ENCODE measurements at regions not wholly inside any gene's neighbourhood (a gene's known extent, or its start where the extent isn't known, plus 50 kb on each side); places are given as distances from the start of the nearest gene placed in this dataset.
"Not testable (repeated sequence)": the region's sequence is repeated elsewhere in the genome, so short reads cannot be mapped to it uniquely, and the experiment has no call there.

- DNase-seq, result no peak
- peaks cover 1% of the 10 kb centered on the region in 2 donors for H3K36me3 Mint-ChIP-seq (ENCODE audit: insufficient read depth in 2 of 2)
- no peaks in the 10 kb centered on the region for H3K4me1 Mint-ChIP-seq (ENCODE audit: low read depth)
- no peak for ATAC-seq (replicated peaks in 1 of 2)
- peaks cover 2 to 4% of the 10 kb centered on the region in 2 donors for H3K9me3 Mint-ChIP-seq
- no peak overlapping the region for H3K27ac Mint-ChIP-seq
- H3K27me3 Mint-ChIP-seq (ENCODE audit: low read depth), result no peaks in the 10 kb centered on the region
- H3K4me3 Mint-ChIP-seq, result no peak overlapping the region
These were observed 55.7 kb upstream of the FAT3 start for GRCh38 chr11:92168936-92169335.

GRCh38 chr11:92167571-92167970, 57.0 kb upstream of the FAT3 start:
- Mint-ChIP-seq H3K36me3 (ENCODE audit: insufficient read depth in 2 of 2) (peaks cover 1% of the 10 kb centered on the region in 2 donors), H3K4me3 (no peak overlapping the region), H3K27me3 (ENCODE audit: low read depth) (no peaks in the 10 kb centered on the region), H3K27ac (no peak overlapping the region), H3K4me1 (ENCODE audit: low read depth) (no peaks in the 10 kb centered on the region), H3K9me3 (peaks cover 2 to 4% of the 10 kb centered on the region in 2 donors)
- no peak for ATAC-seq (replicated peaks in 1 of 2)
- DNase-seq, result no peak

GRCh38 chr11:92166335-92166734, 58.3 kb upstream of the FAT3 start:
- no peak for DNase-seq
- Mint-ChIP-seq H3K4me3 (no peak overlapping the region), H3K27ac (no peak overlapping the region), H3K9me3 (peaks cover 2% of the 10 kb centered on the region in 2 donors), H3K4me1 (ENCODE audit: low read depth) (no peaks in the 10 kb centered on the region), H3K36me3 (ENCODE audit: insufficient read depth in 2 of 2) (peaks cover 1% of the 10 kb centered on the region in 2 donors), H3K27me3 (ENCODE audit: low read depth) (no peaks in the 10 kb centered on the region)
- no peak for ATAC-seq (replicated peaks in 1 of 2)

- Mint-ChIP-seq H3K27ac (no peak overlapping the region), H3K36me3 (ENCODE audit: insufficient read depth in 2 of 2) (no peaks in the 10 kb centered on the region), H3K9me3 (peaks cover 0 to 1% of the 10 kb centered on the region in 2 donors), H3K27me3 (ENCODE audit: low read depth) (no peaks in the 10 kb centered on the region), H3K4me3 (no peak overlapping the region), H3K4me1 (ENCODE audit: low read depth) (no peaks in the 10 kb centered on the region)
- ATAC-seq (replicated peaks in 1 of 2), result no peak
- DNase-seq, result no peak
These were observed 60.7 kb upstream of the FAT3 start for GRCh38 chr11:92163879-92164278.

- Mint-ChIP-seq H3K4me1 (ENCODE audit: low read depth) (no peaks in the 10 kb centered on the region), H3K36me3 (ENCODE audit: insufficient read depth in 2 of 2) (no peaks in the 10 kb centered on the region), H3K27me3 (ENCODE audit: low read depth) (no peaks in the 10 kb centered on the region), H3K27ac (no peak overlapping the region), H3K4me3 (no peak overlapping the region), H3K9me3 (peaks cover 0 to 1% of the 10 kb centered on the region in 2 donors)
- ATAC-seq (replicated peaks in 1 of 2), result no peak
- DNase-seq, result no peak
These were observed 61.8 kb upstream of the FAT3 start for GRCh38 chr11:92162776-92163175.

- Mint-ChIP-seq H3K27ac (no peak overlapping the region), H3K36me3 (ENCODE audit: insufficient read depth in 2 of 2) (no peaks in the 10 kb centered on the region), H3K4me1 (ENCODE audit: low read depth) (no peaks in the 10 kb centered on the region), H3K27me3 (ENCODE audit: low read depth) (no peaks in the 10 kb centered on the region), H3K9me3 (peaks cover 0 to 1% of the 10 kb centered on the region in 2 donors), H3K4me3 (no peak overlapping the region)
- no peak for DNase-seq
- no peak for ATAC-seq (replicated peaks in 1 of 2)
These were observed 64.7 kb upstream of the FAT3 start for GRCh38 chr11:92159931-92160330.

- not testable (repeated sequence) for H3K27ac Mint-ChIP-seq; H3K27me3 Mint-ChIP-seq (ENCODE audit: low read depth); ATAC-seq (replicated peaks in 1 of 2); H3K4me3 Mint-ChIP-seq; H3K36me3 Mint-ChIP-seq (ENCODE audit: insufficient read depth in 2 of 2); H3K9me3 Mint-ChIP-seq; H3K4me1 Mint-ChIP-seq (ENCODE audit: low read depth); DNase-seq
These were observed 67.2 kb upstream of the FAT3 start for GRCh38 chr11:92157390-92157789.

- H3K27ac Mint-ChIP-seq, result no peak overlapping the region
- no peak overlapping the region for H3K4me3 Mint-ChIP-seq
- H3K4me1 Mint-ChIP-seq (ENCODE audit: low read depth), result no peaks in the 10 kb centered on the region
- H3K27me3 Mint-ChIP-seq (ENCODE audit: low read depth), result no peaks in the 10 kb centered on the region
- H3K36me3 Mint-ChIP-seq (ENCODE audit: insufficient read depth in 2 of 2), result no peaks in the 10 kb centered on the region
- H3K9me3 Mint-ChIP-seq, result peaks cover 0 to 1% of the 10 kb centered on the region in 2 donors
- DNase-seq (no peak), ATAC-seq (replicated peaks in 1 of 2) (no peak)
These were observed 70.0 kb upstream of the FAT3 start for GRCh38 chr11:92154611-92155010.

- no peaks in the 10 kb centered on the region for H3K27me3 Mint-ChIP-seq (ENCODE audit: low read depth)
- no peaks in the 10 kb centered on the region for H3K4me1 Mint-ChIP-seq (ENCODE audit: low read depth)
- H3K27ac Mint-ChIP-seq, result no peak overlapping the region
- DNase-seq (no peak), ATAC-seq (replicated peaks in 1 of 2) (no peak)
- H3K9me3 Mint-ChIP-seq, result peaks cover 0 to 1% of the 10 kb centered on the region in 2 donors
- H3K4me3 Mint-ChIP-seq, result no peak overlapping the region
- no peaks in the 10 kb centered on the region for H3K36me3 Mint-ChIP-seq (ENCODE audit: insufficient read depth in 2 of 2)
These were observed 70.5 kb upstream of the FAT3 start for GRCh38 chr11:92154110-92154509.

- Mint-ChIP-seq H3K36me3 (ENCODE audit: insufficient read depth in 2 of 2) (no peaks in the 10 kb centered on the region), H3K27me3 (ENCODE audit: low read depth) (no peaks in the 10 kb centered on the region), H3K4me3 (no peak overlapping the region), H3K9me3 (peaks cover 0 to 1% of the 10 kb centered on the region in 2 donors), H3K4me1 (ENCODE audit: low read depth) (no peaks in the 10 kb centered on the region), H3K27ac (no peak overlapping the region)
- ATAC-seq (replicated peaks in 1 of 2) (no peak), DNase-seq (no peak)
These were observed 71.1 kb upstream of the FAT3 start for GRCh38 chr11:92153542-92153941.

GRCh38 chr11:92152245-92152644, 72.4 kb upstream of the FAT3 start:
- DNase-seq, result no peak
- peaks cover 0 to 1% of the 10 kb centered on the region in 2 donors for H3K9me3 Mint-ChIP-seq
- H3K27ac Mint-ChIP-seq, result no peak overlapping the region
- no peaks in the 10 kb centered on the region for H3K4me1 Mint-ChIP-seq (ENCODE audit: low read depth)
- H3K27me3 Mint-ChIP-seq (ENCODE audit: low read depth), result no peaks in the 10 kb centered on the region
- H3K36me3 Mint-ChIP-seq (ENCODE audit: insufficient read depth in 2 of 2), result no peaks in the 10 kb centered on the region
- no peak overlapping the region for H3K4me3 Mint-ChIP-seq
- no peak for ATAC-seq (replicated peaks in 1 of 2)

GRCh38 chr11:92149996-92150395, 74.6 kb upstream of the FAT3 start:
- Mint-ChIP-seq H3K4me3 (no peak overlapping the region), H3K4me1 (ENCODE audit: low read depth) (no peaks in the 10 kb centered on the region), H3K36me3 (ENCODE audit: insufficient read depth in 2 of 2) (no peaks in the 10 kb centered on the region), H3K27me3 (ENCODE audit: low read depth) (no peaks in the 10 kb centered on the region), H3K27ac (no peak overlapping the region), H3K9me3 (peaks cover 0 to 1% of the 10 kb centered on the region in 2 donors)
- DNase-seq, result no peak
- no peak for ATAC-seq (replicated peaks in 1 of 2)

- H3K4me1 Mint-ChIP-seq (ENCODE audit: low read depth), result no peaks in the 10 kb centered on the region
- DNase-seq, result no peak
- peaks cover 2 to 7% of the 10 kb centered on the region in 2 donors for H3K9me3 Mint-ChIP-seq
- no peak for ATAC-seq (replicated peaks in 1 of 2)
- no peaks in the 10 kb centered on the region for H3K36me3 Mint-ChIP-seq (ENCODE audit: insufficient read depth in 2 of 2)
- H3K4me3 Mint-ChIP-seq, result no peak overlapping the region
- H3K27me3 Mint-ChIP-seq (ENCODE audit: low read depth), result no peaks in the 10 kb centered on the region
- H3K27ac Mint-ChIP-seq, result no peak overlapping the region
These were observed 82.9 kb upstream of the FAT3 start for GRCh38 chr11:92141725-92142124.

GRCh38 chr11:92141159-92141558, 83.5 kb upstream of the FAT3 start:
- Mint-ChIP-seq H3K27me3 (ENCODE audit: low read depth) (no peaks in the 10 kb centered on the region), H3K9me3 (peaks cover 2 to 7% of the 10 kb centered on the region in 2 donors), H3K4me3 (no peak overlapping the region), H3K36me3 (ENCODE audit: insufficient read depth in 2 of 2) (no peaks in the 10 kb centered on the region), H3K27ac (no peak overlapping the region), H3K4me1 (ENCODE audit: low read depth) (no peaks in the 10 kb centered on the region)
- DNase-seq (no peak), ATAC-seq (replicated peaks in 1 of 2) (no peak)

Data from activated T-cell treated with anti-CD3 and anti-CD28 coated beads, Interleukin-2, amount 50 U/mL, for 72 hours (primary cell).